NOMO-1 treated with dmso at 0.1 percent for 144 hours (cell line): ENCODE measurements at regions not wholly inside any gene's neighbourhood (a gene's known extent, or its start where the extent isn't known, plus 50 kb on each side); places are given as distances from the start of the nearest gene placed in this dataset.
"Not testable (repeated sequence)": the region's sequence is repeated elsewhere in the genome, so short reads cannot be mapped to it uniquely, and the experiment has no call there.

Experiments
- DNase-seq: peaks from one replicate; lab custom pipeline; 2025; ENCODE audit not compliant: unreplicated experiment; lab: John Stamatoyannopoulos, UW

DNA sequence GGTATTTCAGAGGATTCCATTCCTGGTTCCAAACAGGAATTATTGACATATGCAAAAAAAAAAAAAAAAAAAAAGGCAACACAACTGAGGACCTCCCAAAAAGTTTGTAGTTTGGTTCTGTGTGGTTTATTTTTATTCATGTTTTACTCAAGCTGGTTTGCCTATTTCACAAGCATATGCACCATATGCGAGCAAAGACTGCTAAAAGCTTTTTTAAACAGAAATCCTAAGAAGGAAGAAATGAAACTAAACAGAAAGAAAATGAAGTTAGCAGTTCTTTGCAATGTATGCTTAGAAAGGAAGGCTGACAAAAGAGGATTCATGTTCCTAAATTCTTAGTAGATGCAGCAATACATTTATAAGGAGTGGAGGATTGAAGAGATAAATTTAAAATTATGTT lies 487.6 kb upstream of the FLRT2 start:
- no peak for DNase-seq

GRCh38 chr14:85050180-85050579 lies 479.8 kb upstream of the FLRT2 start:
- no peak for DNase-seq

DNA sequence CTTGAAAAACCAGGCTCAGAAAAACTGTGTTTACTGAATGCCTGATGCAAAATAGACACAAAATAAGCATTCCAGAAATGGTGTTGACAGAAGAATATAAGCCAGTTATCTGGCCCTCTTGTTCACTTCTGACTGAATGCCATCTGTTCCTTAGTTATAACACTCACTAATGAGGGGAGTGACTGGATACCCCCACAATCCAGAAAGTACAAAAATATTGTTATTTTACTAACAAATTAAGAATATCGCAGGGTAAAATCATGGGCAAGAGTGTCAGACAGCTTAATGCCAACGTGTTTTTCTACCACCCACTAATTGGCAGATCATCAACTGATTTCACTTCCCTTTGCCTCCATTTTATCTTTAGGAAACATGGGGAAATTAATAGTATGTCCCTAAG lies 477.3 kb upstream of the FLRT2 start:
- DNase-seq, result no peak

GRCh38 chr14:85054178-85054577 lies 475.8 kb upstream of the FLRT2 start:
- DNase-seq, result no peak

GRCh38 chr14:85056267-85056666 lies 473.7 kb upstream of the FLRT2 start:
- no peak for DNase-seq

GRCh38 chr14:85057221-85057620 lies 472.7 kb upstream of the FLRT2 start:
- no peak for DNase-seq

DNA sequence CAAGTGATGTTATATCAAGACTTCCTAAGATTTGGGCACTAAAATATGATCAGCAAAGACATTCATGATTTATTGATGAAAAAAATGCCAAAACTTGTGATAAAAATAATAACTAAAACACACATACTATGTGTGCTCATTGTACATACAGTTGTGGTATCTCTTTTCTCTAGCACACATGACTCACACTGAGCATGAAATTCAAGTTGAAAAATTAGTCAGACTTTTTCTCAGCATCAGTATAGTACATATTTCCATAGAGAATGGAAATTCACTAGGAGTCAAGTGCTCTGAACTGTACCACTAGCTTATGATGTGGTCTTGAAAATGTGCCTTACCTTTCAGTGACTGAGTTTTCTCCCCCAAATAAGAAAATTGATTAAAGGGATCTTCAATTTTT lies 471.8 kb upstream of the FLRT2 start:
- DNase-seq, result no peak

- DNase-seq, result no peak
Measured at GRCh38 chr14:85060121-85060520, 469.8 kb upstream of the FLRT2 start.

GRCh38 chr14:85061256-85061655 lies 468.7 kb upstream of the FLRT2 start:
- no peak for DNase-seq

- DNase-seq, result no peak
Measured at GRCh38 chr14:85063747-85064146, 466.2 kb upstream of the FLRT2 start.

DNA sequence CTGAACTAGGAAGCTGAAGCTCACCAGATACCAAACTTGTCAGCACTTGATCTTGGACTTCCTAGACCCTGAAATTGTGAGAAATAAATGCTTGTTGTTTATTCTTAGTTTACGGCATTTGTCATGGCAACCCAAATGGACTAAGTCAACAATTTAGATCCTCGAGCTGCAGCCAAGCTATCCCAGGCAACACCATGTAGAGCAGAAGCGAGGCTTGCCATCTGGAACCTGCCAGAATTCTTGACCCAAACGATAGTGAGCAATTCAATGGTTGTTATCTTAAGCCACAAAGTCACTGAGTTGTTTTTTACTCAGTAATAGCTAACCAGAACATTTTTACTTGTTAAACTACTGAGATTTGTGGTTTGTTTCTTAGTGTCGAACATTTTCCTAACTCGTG lies 458.5 kb upstream of the FLRT2 start:
- no peak for DNase-seq

DNA sequence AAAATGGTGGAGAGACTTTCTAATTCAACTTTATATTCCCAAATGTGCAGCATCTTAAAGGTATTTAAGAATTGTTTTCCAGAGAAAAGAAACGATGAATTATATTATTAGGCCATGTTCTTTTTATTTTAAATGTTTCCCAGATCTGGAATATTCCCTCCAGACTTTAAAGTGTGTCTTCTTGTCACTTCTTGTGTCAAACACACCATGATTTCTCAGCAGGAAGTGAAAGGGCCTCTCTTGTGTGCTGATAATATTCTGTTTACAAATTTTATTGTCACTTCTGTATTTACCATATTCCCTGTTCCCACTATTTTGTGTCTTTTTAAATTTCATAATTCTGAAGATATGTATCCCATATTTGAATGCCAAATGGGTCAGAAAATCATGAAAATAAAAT lies 455.0 kb upstream of the FLRT2 start:
- DNase-seq, result no peak

- no peak for DNase-seq
Measured at GRCh38 chr14:85075694-85076476, 454.1 kb upstream of the FLRT2 start.

- DNase-seq, result not testable (repeated sequence)
Measured at GRCh38 chr14:85077716-85078115, 452.2 kb upstream of the FLRT2 start.

- no peak for DNase-seq
Measured at GRCh38 chr14:85079842-85080730, 449.9 kb upstream of the FLRT2 start.

- no peak for DNase-seq
Measured at GRCh38 chr14:85084344-85084743, 445.6 kb upstream of the FLRT2 start.

DNA sequence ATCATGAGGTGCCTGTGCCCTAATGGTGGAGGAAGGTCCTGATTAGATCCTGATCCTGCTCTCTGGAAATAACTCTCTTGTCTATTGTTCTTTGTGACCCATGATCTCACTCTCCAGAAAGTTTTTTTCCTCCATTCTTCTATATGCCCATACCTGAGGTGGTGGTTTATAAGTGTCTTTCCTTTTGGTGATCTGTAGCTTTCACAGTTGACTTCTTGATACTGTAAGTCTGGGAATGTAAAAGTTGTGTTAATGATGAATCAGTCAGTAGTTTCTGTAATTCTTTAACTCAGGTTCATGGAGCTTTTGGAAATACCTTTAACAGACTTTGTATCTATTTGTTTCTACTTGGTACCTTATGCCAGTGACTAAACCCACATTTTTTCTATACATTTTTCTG lies 444.0 kb upstream of the FLRT2 start:
- DNase-seq, result no peak

GRCh38 chr14:85087201-85087600 lies 442.7 kb upstream of the FLRT2 start:
- no peak for DNase-seq

- no peak for DNase-seq
Measured at GRCh38 chr14:85088192-85088591, 441.8 kb upstream of the FLRT2 start.

- DNase-seq, result no peak
Measured at GRCh38 chr14:85090681-85091080, 439.3 kb upstream of the FLRT2 start.

DNA sequence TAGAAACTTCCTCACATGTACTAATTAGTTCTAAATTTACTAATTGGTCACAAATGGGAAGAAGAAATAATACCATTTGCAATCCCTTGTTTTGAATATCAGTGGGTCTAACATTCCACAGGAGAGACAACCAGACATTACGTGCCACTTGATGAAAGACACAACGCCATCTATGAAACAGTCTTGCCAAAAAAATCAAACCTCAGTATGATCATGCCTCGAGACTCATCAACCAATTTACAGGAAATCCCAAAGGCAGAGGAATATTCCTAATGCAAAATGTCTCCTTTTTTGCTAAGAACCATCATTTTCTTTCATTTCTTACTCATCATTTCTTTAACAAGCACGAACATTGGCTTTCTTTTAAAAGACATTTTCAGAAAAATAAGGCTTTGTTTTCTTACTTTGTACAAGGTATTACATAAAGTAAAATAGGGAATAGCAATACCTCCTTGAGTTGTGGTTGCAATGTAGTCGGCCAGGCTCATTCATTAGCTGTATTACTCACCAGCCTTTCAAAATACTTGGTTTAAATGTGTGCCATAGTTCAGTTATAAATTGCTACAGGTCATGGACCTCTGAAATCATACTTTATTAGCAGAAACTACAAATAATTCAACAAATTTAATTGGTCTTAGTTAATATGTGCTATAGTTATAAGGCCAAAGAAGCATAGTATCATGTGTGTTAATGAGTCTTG lies 436.2 kb upstream of the FLRT2 start:
- no peak for DNase-seq

GRCh38 chr14:85102591-85102990 lies 427.4 kb upstream of the FLRT2 start:
- no peak for DNase-seq
